ENCODE measurements at regions not wholly inside any gene's neighbourhood (a gene's known extent, or its start where the extent isn't known, plus 50 kb on each side); places are given as distances from the start of the nearest gene placed in this dataset.

DNA sequence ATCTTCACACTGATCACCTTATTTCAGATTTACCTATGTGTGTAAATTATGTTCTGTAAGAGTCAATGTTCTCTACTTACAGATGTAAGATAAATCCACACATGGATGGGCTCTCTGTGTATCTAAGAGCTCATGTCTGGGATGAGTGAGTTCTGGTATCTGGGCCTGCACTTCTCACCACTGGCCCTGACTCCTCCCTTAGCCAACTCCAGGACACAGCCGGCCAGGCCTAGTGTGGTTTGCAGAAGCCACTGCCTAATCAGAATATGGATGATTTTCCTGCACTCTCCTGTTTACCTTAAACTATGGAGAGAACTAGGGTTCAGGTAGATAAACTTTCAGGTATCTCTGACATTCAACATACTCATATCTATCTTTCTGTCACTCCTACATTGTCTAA lies 1284.8 kb downstream of the TMEM121 start (continued):
- TF ChIP-seq, protein P1, sequence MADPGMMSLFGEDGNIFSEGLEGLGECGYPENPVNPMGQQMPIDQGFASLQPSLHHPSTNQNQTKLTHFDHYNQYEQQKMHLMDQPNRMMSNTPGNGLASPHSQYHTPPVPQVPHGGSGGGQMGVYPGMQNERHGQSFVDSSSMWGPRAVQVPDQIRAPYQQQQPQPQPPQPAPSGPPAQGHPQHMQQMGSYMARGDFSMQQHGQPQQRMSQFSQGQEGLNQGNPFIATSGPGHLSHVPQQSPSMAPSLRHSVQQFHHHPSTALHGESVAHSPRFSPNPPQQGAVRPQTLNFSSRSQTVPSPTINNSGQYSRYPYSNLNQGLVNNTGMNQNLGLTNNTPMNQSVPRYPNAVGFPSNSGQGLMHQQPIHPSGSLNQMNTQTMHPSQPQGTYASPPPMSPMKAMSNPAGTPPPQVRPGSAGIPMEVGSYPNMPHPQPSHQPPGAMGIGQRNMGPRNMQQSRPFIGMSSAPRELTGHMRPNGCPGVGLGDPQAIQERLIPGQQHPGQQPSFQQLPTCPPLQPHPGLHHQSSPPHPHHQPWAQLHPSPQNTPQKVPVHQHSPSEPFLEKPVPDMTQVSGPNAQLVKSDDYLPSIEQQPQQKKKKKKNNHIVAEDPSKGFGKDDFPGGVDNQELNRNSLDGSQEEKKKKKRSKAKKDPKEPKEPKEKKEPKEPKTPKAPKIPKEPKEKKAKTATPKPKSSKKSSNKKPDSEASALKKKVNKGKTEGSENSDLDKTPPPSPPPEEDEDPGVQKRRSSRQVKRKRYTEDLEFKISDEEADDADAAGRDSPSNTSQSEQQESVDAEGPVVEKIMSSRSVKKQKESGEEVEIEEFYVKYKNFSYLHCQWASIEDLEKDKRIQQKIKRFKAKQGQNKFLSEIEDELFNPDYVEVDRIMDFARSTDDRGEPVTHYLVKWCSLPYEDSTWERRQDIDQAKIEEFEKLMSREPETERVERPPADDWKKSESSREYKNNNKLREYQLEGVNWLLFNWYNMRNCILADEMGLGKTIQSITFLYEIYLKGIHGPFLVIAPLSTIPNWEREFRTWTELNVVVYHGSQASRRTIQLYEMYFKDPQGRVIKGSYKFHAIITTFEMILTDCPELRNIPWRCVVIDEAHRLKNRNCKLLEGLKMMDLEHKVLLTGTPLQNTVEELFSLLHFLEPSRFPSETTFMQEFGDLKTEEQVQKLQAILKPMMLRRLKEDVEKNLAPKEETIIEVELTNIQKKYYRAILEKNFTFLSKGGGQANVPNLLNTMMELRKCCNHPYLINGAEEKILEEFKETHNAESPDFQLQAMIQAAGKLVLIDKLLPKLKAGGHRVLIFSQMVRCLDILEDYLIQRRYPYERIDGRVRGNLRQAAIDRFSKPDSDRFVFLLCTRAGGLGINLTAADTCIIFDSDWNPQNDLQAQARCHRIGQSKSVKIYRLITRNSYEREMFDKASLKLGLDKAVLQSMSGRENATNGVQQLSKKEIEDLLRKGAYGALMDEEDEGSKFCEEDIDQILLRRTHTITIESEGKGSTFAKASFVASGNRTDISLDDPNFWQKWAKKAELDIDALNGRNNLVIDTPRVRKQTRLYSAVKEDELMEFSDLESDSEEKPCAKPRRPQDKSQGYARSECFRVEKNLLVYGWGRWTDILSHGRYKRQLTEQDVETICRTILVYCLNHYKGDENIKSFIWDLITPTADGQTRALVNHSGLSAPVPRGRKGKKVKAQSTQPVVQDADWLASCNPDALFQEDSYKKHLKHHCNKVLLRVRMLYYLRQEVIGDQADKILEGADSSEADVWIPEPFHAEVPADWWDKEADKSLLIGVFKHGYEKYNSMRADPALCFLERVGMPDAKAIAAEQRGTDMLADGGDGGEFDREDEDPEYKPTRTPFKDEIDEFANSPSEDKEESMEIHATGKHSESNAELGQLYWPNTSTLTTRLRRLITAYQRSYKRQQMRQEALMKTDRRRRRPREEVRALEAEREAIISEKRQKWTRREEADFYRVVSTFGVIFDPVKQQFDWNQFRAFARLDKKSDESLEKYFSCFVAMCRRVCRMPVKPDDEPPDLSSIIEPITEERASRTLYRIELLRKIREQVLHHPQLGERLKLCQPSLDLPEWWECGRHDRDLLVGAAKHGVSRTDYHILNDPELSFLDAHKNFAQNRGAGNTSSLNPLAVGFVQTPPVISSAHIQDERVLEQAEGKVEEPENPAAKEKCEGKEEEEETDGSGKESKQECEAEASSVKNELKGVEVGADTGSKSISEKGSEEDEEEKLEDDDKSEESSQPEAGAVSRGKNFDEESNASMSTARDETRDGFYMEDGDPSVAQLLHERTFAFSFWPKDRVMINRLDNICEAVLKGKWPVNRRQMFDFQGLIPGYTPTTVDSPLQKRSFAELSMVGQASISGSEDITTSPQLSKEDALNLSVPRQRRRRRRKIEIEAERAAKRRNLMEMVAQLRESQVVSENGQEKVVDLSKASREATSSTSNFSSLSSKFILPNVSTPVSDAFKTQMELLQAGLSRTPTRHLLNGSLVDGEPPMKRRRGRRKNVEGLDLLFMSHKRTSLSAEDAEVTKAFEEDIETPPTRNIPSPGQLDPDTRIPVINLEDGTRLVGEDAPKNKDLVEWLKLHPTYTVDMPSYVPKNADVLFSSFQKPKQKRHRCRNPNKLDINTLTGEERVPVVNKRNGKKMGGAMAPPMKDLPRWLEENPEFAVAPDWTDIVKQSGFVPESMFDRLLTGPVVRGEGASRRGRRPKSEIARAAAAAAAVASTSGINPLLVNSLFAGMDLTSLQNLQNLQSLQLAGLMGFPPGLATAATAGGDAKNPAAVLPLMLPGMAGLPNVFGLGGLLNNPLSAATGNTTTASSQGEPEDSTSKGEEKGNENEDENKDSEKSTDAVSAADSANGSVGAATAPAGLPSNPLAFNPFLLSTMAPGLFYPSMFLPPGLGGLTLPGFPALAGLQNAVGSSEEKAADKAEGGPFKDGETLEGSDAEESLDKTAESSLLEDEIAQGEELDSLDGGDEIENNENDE (IDR thresholded peaks at IDR 0.05; ENCODE audit: insufficient replicate concordance, low read length) = no peak
- TF ChIP-seq TCF12 (IDR thresholded peaks at IDR 0.05; ENCODE audit: low read depth, low read length) = no peak
- no peak for TF ChIP-seq SP2 (IDR thresholded peaks at IDR 0.05; ENCODE audit: low read length)
- no peak for TF ChIP-seq KDM4A (IDR thresholded peaks at IDR 0.05; ENCODE audit: low read depth, low read length, severe bottlenecking)
- TF ChIP-seq, protein P2, sequence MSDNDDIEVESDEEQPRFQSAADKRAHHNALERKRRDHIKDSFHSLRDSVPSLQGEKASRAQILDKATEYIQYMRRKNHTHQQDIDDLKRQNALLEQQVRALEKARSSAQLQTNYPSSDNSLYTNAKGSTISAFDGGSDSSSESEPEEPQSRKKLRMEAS (IDR thresholded peaks at IDR 0.05) = no peak
- no peak for TF ChIP-seq EGR1 (IDR thresholded peaks at IDR 0.05; ENCODE audit: borderline replicate concordance, low read depth, low read length)
- no peak for TF ChIP-seq SIX5 (IDR thresholded peaks at IDR 0.05; ENCODE audit: low read depth, low read length)
- TF ChIP-seq GABPA (IDR thresholded peaks at IDR 0.05; ENCODE audit: borderline replicate concordance, insufficient read depth, low read length) = no peak

Data from H1 (cell line).